ENCODE measurements at regions not wholly inside any gene's neighbourhood (a gene's known extent, or its start where the extent isn't known, plus 50 kb on each side); places are given as distances from the start of the nearest gene placed in this dataset.

DNA sequence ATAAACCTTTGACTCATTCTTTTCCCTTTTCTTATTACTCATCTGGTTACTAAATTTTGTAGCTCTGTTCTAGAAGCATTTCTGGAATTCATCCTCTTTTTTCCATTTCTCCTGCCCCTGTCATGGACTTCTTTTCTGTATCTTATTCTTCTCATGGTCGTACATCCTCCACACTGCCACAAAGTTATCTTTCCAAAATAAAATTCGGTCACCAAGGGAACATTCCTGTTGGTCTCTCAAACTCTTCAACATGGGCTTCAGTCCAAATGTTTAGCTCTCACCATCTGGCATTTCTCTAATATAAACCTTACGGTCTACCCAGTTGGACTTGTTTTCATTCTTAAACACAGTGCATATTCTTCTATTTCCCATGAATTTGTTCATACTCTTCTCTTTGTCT is 428.8 kb upstream of the ID4 start:
- no peaks in the 10 kb centered on the region for H3K4me1 ChIP-seq (replicated peaks in 1 of 4; ENCODE audit: control insufficient read depth in 3 of 4, insufficient read depth in 4 of 4, low read length in 3 of 4)
- no peak overlapping the region for H2BK12ac ChIP-seq (ENCODE audit: low read depth, low read length)
- no peak overlapping the region for H2BK120ac ChIP-seq (replicated peaks; ENCODE audit: low read depth, low read length)
- no peak overlapping the region for H4K91ac ChIP-seq (replicated peaks; ENCODE audit: insufficient read length, low read length)
- CTCF ChIA-PET (ENCODE audit: partially characterized antibody), result no interaction called here
- no peak overlapping the region for H2AK5ac ChIP-seq (ENCODE audit: low read depth, low read length)
- no peak overlapping the region for H3K4me2 ChIP-seq (ENCODE audit: insufficient read depth in 1 of 2, low read depth in 2 of 2, low read length in 2 of 2)
- H3K23me2 ChIP-seq (ENCODE audit: low read depth, low read length), result no peaks in the 10 kb centered on the region
- H3K9ac ChIP-seq (replicated peaks in 1 of 4; ENCODE audit: extremely low read depth in 1 of 4, low read depth in 3 of 4, low read length in 3 of 4), result no peak overlapping the region
- POLR2A ChIA-PET (ENCODE audit: partially characterized antibody), result no interaction called here
- H2BK15ac ChIP-seq (ENCODE audit: low read length), result no peak overlapping the region
- no peak overlapping the region for H4K8ac ChIP-seq (ENCODE audit: extremely low read depth, insufficient read depth, low read length)
- H3K4ac ChIP-seq (replicated peaks; ENCODE audit: insufficient read length, low read depth, low read length), result no peak overlapping the region
- no peak overlapping the region for H3K23ac ChIP-seq (ENCODE audit: insufficient read length)
- no peaks in the 10 kb centered on the region for H3K36me3 ChIP-seq (ENCODE audit: control insufficient read depth in 2 of 4, insufficient read depth in 4 of 4, low read length in 3 of 4)
- no peak overlapping the region for H3K14ac ChIP-seq (ENCODE audit: insufficient read length)
- H3K79me1 ChIP-seq (ENCODE audit: low read depth, low read length), result no peaks in the 10 kb centered on the region
- no peak overlapping the region for H2BK20ac ChIP-seq (ENCODE audit: low read length)
- H3K79me2 ChIP-seq (ENCODE audit: control insufficient read depth in 1 of 2, insufficient read depth in 2 of 2, low read length in 2 of 2), result no peaks in the 10 kb centered on the region
- H2BK5ac ChIP-seq (ENCODE audit: low read depth, low read length), result no peak overlapping the region
- no peaks in the 10 kb centered on the region for H3K27me3 ChIP-seq (replicated peaks in 1 of 4; ENCODE audit: control insufficient read depth in 3 of 4, extremely low read depth in 1 of 4, insufficient read depth in 3 of 4, low read length in 3 of 4)
- H4K5ac ChIP-seq (ENCODE audit: insufficient read length, low read depth, low read length), result no peak overlapping the region
- no peak overlapping the region for H3K4me3 ChIP-seq (ENCODE audit: extremely low read depth in 1 of 4, insufficient read depth in 2 of 4, low read depth in 3 of 4, low read length in 4 of 4)
- WGBS, 2 experiments (ENCODE audit: extremely low coverage in 1 of 2, insufficient coverage in 1 of 2, insufficient read length in 1 of 2, insufficient replicate concordance in 2 of 2, low coverage in 1 of 2, low lambda C conversion rate in 2 of 2, missing lambda C conversion rate in 1 of 2), result 91% methylated on average over 3 of the region's 3 CpGs; no CpG with 5 or more reads in 1 of the 2 experiments
- no peak overlapping the region for H3K56ac ChIP-seq (replicated peaks; ENCODE audit: insufficient read length, low read depth, low read length)
- H2AFZ ChIP-seq (ENCODE audit: low read length), result no peak overlapping the region
- no peak overlapping the region for H3K27ac ChIP-seq (ENCODE audit: low read depth, low read length)
- FAIRE-seq (no peak), DNase-seq (ENCODE audit: low read depth in 1 of 2, low spot score in 2 of 2) (no peak)
- H3K18ac ChIP-seq (ENCODE audit: extremely low read depth, low read length), result no peak overlapping the region
- no peaks in the 10 kb centered on the region for H4K20me1 ChIP-seq (replicated peaks in 1 of 2; ENCODE audit: control insufficient read depth in 1 of 2, insufficient read depth in 2 of 2, low read length in 2 of 2)
- TF ChIP-seq CHD1 (IDR thresholded peaks at IDR 0.05; ENCODE audit: low read depth, low read length) (no peak), KDM5A (IDR thresholded peaks at IDR 0.05; ENCODE audit: low read length) (no peak)
- peaks cover 6 to 14% of the 10 kb centered on the region in 2 experiments; a peak in 1 of 4 replicates for H3K9me3 ChIP-seq (ENCODE audit: insufficient read depth in 2 of 2, low read depth in 1 of 2, low read length in 1 of 2)

Measured in H1 (cell line).